HG03135 (cell line): ENCODE measurements at regions not wholly inside any gene's neighbourhood (a gene's known extent, or its start where the extent isn't known, plus 50 kb on each side); places are given as distances from the start of the nearest gene placed in this dataset.

Experiments
- ATAC-seq: cut with Tn5 transposase; IDR thresholded peaks from one replicate; pipeline ENCODE4 v1.9.1; 2021; ENCODE audit warnings: mild to moderate bottlenecking, moderate library complexity; ENCODE audit not compliant: unreplicated experiment

GRCh38 chr2:225097035-225097434 lies 54.8 kb upstream of the DOCK10 start:
- ATAC-seq, result no peak
